ENCODE measurements at regions not wholly inside any gene's neighbourhood (a gene's known extent, or its start where the extent isn't known, plus 50 kb on each side); places are given as distances from the start of the nearest gene placed in this dataset.

DNA sequence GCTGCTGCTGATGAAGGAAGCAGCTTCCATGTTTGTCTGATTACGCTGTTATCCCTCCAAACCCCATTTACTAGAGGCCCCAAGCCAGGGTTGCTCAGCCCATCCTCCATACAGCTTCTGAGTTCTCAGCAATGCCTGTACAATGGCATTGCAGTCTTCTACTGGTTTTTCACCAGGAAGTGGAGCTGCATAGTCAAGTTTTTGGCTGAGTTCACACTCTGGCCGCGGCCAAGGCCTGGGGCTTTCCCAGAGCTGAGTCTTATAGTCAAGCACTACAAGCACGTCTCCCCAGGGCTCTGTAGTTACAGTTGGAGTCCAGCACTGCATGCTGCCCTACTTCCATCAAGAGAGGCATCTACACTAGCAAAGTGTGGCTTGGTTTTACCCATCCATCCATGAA, 182.5 kb downstream of the POU4F1 start:
- no peak for DNase-seq

GRCh38 chr13:78413887-78414553, 189.3 kb downstream of the POU4F1 start:
- DNase-seq: no peak

GRCh38 chr13:78410847-78411246, 192.5 kb downstream of the POU4F1 start:
- no peak for DNase-seq

DNA sequence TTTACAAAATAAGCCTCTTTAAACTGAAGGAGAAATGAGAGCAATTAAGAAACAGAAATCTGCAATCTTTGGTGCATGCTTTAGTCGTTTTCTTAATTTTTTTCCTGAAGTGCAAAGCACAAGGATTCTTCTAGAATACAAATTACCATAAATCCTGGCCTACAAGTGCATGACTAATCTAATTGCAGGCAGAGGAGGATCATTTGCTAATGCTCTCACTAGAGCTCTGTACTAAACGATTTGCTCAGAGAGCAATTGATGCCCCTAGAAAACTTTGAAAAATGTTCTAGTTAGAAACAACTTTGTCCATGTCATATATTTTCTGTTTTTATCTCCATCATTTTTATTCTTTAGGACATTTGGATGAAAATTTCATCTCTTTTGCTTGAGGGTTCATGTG, 193.2 kb downstream of the POU4F1 start:
- DNase-seq: no peak

DNA sequence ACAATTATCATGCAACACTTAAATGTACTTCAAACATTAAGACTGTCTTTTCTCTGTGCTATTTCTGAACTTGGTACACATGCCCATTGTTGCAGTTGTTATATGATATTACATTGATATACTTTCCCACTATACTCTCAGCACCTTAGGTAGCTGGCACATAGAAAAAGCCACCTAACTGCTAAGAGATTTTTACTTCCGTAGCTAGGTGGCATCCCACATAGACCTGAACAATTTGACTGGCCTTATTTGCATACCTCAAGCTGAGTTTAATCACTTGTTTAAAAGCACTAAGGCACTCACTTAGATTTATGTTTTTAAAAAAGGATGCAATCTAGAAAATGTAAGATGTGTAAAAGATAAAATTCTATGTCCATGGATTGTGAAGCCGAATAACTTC, 194.2 kb downstream of the POU4F1 start:
- DNase-seq: no peak

- no peak for DNase-seq
Observed at GRCh38 chr13:78404846-78405360, 198.4 kb downstream of the POU4F1 start.

GRCh38 chr13:78402708-78403400, 200.5 kb downstream of the POU4F1 start:
- DNase-seq: no peak

DNA sequence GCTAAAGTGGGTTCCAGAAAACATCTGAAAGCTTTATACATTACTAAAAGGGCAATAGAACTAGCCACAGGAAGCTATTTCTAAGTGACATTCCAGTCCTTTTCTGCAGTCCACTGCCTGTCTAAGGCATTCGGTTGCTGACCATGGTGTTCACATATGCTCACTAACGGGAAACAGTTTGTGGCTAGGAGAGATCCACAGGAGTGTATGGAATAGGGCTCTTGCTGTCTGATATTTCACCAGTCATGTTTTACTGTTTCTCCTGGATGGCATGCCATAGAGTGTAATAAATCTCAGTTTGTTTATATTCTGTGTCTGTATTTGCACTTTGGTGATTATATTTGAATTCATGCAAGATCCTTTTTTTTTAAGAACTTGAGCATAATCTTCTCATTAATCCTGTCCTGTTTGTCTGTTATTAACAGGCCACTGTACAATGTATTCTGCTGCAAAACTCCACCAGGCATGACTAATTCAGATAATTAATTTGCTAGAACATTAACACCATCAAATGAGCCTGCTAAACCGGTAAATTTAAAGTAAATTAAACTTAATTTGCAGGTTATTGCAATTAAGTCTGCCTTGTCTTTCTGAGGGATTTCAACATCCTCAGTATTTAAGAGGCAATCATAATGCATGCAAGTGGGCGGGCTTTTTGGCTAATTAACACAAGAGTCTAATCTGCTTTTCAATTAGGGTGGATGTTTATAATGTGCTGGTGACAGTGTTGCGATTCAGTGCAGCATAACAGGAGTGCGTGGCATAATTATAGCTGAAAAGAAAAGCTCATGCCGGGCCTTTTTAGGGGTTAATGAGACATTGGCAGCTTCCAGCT, 201.3 kb downstream of the POU4F1 start:
- DNase-seq: no peak

- no peak for DNase-seq
Observed at GRCh38 chr13:78398743-78399410, 204.5 kb downstream of the POU4F1 start.

GRCh38 chr13:78393286-78394142, 209.8 kb downstream of the POU4F1 start:
- DNase-seq: no peak

GRCh38 chr13:78383899-78384298, 219.5 kb downstream of the POU4F1 start:
- no peak for DNase-seq

GRCh38 chr13:78383071-78383484, 220.3 kb downstream of the POU4F1 start:
- no peak for DNase-seq

DNA sequence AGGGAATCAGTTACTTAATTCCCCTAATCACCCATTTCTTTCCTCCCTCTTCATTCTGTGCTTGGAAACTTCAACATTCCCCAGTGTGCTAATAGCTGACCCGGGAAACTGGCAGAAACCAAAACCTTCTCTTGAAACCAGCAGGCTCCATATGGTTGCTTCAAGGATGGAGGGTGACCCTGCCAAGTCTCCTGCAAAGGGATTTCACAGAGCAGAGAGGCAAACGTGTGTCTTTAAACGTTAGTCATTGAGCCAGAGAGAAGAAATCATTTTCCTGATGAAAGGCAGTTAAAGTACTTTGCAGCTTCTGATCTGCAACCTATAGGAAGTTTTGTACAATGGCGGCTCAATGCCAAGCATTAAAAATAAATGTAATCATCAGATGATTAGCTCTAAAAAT, 220.9 kb downstream of the POU4F1 start:
- no peak for DNase-seq

GRCh38 chr13:78376822-78377221, 226.5 kb downstream of the POU4F1 start:
- DNase-seq: no peak

- no peak for DNase-seq
Observed at GRCh38 chr13:78376033-78376432, 227.3 kb downstream of the POU4F1 start.

DNA sequence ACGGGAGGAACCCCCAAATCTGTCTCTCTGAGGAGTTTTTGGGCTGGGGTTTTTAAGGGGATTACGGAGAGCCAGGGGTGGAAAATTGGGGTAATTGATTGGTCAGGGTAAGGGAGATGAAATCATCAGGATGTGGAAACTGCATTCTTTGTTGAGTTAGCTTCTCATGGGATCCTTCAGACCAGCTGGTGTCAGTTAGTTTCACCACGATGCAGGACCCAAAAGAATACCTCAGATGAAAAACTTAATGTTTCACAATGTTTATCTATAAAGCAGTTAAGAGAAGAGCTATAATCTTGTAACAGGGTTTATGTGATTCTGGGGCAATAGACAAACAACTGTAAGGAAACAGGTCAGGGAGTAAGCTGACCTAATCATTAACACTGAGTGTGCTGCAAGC, 230.8 kb downstream of the POU4F1 start:
- no peak for DNase-seq

GRCh38 chr13:78370231-78370630, 233.1 kb downstream of the POU4F1 start:
- DNase-seq: no peak

DNA sequence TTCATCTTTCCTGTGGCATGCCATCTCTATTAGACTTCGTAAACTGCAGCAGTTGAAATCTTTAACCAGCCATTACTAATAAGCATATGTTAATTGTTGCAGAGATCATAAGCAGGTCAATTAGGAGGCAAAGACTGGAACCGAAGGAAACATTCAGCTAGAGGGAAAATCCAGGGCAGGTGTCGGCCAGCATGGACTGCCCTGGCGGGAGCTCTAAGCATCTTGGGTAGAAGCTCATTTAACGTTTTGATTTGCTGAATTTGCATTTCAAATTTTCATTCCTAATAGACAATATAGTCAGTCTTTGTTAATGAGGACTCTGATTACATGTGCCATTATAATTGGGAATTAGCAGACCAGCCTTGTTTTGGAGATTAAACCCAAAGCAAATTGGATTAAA, 238.6 kb downstream of the POU4F1 start:
- no peak for DNase-seq

DNA sequence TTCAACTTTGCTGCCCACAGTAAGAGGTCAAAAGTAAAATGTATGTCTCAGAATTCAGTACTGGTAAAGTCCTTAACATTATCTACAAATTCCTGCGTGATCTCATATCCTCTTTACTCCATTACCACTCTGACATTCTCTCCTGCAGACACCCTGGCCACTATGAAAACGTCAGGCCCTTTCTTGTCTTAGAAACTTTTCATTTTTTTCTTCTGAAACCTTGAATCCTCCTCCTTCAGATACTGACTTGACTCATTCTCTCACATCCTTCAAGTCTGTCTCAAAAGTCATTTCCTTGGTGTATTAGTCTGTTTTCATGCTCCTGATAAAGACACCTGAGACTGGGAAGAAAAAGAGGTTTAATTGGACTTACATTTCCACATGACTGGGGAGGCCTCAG, 262.3 kb downstream of the POU4F1 start:
- no peak for DNase-seq

- no peak for DNase-seq
Observed at GRCh38 chr13:78339927-78340326, 263.4 kb downstream of the POU4F1 start.

GRCh38 chr13:78334059-78334458, 269.3 kb downstream of the POU4F1 start:
- no peak for DNase-seq

DNA sequence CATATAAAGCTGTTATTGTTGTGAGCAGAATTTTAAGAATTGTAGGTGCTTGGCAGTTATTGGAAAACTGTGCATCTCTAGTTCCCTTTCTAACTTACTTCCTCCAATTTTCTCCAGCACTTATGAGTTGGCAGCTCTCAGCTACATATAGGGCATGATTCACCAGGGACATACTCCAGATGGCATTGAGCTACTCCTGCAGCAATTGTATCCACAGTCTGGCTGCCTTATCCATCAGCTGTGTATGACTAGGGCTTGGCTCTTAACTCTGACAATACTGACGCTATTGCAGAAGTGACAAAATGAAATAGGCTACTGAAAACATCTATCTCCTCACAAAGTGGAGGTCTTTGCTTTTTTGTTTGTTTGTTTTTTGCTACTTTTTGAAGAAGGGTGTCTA, 276.7 kb downstream of the POU4F1 start:
- no peak for DNase-seq
